Ovary (tissue), 7 donors: ENCODE measurements at regions not wholly inside any gene's neighbourhood (a gene's known extent, or its start where the extent isn't known, plus 50 kb on each side); places are given as distances from the start of the nearest gene placed in this dataset.

Source experiments
- DNase-seq, 5 donors: peaks; one replicate each; pipeline ENCODE4 v3.0.0-alpha.2; 2019 to 2020
- H3K27ac ChIP-seq, 2 donors: fragments of 200-600 bp; one replicate each; pipeline versions ENCODE4 v1.5.1 to v1.8.0; 2019 to 2022
- H3K27me3 ChIP-seq: fragments of 200-600 bp; one replicate; pipeline ENCODE4 v1.8.0; 2022
- H3K36me3 ChIP-seq: fragments of 200-600 bp; sonication (generic); one replicate; pipeline ENCODE4 v1.5.1; 2019
- H3K4me1 ChIP-seq: one replicate; pipeline ENCODE4 v1.8.1; 2013; ENCODE audit warnings: mild to moderate bottlenecking, moderate library complexity; ENCODE audit not compliant: insufficient read depth
- H3K4me3 ChIP-seq: fragments of 200-600 bp; sonication (generic); one replicate; pipeline ENCODE4 v1.5.1; 2017
- H3K9me3 ChIP-seq, 2 donors: fragments of 200-600 bp in 1 of 2; sonication (generic) in 1 of 2; one replicate each; pipeline versions ENCODE4 v1.5.1 to v1.8.1; 2013 to 2019; ENCODE audit warnings: mild to moderate bottlenecking in 1 of 2, moderate library complexity in 1 of 2
- EP300 ChIP-seq: sonication (generic); formaldehyde crosslinking; IDR thresholded peaks from one replicate; pipeline ENCODE4 v1.6.1; 2017; ENCODE audit warnings: antibody characterized with exemption
- POLR2A ChIP-seq: fragments of 450-650 bp; IDR thresholded peaks from one replicate; pipeline ENCODE4 v1.6.1; 2017; ENCODE audit warnings: antibody characterized with exemption, mild to moderate bottlenecking, moderate library complexity
- WGBS, 3 donors: extraction: QIAGEN DNeasy Blood & Tissue Kit in 1 of 3; methylation state at CpG; one replicate each; pipeline versions ENCODE4 v1.1.5 to v1.1.7; 2013 to 2017; 5-methylcytosine and 5-hydroxymethylcytosine counted together
- intact Hi-C, 4 donors: fragments of 100-400 bp; cut with DNase I; formaldehyde crosslinking; loops; one replicate each; pipeline versions ENCODE4 v1.11.0 to v1.15.1; 2022 to 2023
- TF ChIP-seq, protein P1 (sequence below), 3 donors: fragments of 450-650 bp in 2 of 3; fragments of 200-600 bp in 1 of 3; IDR thresholded peaks; one replicate each; pipeline versions ENCODE4 v1.5.1 to v1.8.0; 2016 to 2022; ENCODE audit warnings: antibody characterized with exemption in 3 of 3, mild to moderate bottlenecking in 1 of 3
- donor health status: DM: no; HTN: no; CAD: no; lungs with moderate emphysema.
- donor health status: DM: no; HTN: no; CAD: no.
- donor health status: Bipolar disorder and iron deficiency.
- donor health status: DM: no; HTN: no; CAD: no.
- donor health status: DM: yes; HTN: yes; CAD: no.

DNA sequence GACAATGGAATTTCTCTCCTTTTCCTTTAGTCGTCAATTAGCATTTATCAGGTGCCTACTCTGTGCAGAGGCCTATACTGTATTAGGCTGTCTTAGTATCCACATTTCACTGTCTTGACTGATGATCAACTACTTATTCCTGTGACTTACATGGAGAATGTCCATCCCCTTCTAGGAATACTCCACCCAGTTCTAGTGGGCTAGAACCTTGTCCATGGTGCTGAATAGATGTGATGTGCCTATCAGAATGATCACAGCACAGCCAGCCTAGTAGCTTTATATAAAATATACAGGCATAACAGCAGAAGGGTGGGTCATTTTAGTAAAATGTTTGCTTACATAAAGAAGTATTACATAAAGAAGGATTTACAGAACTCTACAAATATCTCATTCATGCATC lies 621.4 kb downstream of the PDCD6IP start:
- no peak for DNase-seq
- Histone ChIP-seq H3K27ac (no peak overlapping the region), H3K9me3 (no peaks in the 10 kb centered on the region), H3K36me3 (no peaks in the 10 kb centered on the region), H3K4me3 (no peak overlapping the region), H3K4me1 (no peaks in the 10 kb centered on the region), H3K27me3 (no peaks in the 10 kb centered on the region)
- intact Hi-C loops, result no loop called here
- no peak for TF ChIP-seq EP300
- TF ChIP-seq, protein P1, sequence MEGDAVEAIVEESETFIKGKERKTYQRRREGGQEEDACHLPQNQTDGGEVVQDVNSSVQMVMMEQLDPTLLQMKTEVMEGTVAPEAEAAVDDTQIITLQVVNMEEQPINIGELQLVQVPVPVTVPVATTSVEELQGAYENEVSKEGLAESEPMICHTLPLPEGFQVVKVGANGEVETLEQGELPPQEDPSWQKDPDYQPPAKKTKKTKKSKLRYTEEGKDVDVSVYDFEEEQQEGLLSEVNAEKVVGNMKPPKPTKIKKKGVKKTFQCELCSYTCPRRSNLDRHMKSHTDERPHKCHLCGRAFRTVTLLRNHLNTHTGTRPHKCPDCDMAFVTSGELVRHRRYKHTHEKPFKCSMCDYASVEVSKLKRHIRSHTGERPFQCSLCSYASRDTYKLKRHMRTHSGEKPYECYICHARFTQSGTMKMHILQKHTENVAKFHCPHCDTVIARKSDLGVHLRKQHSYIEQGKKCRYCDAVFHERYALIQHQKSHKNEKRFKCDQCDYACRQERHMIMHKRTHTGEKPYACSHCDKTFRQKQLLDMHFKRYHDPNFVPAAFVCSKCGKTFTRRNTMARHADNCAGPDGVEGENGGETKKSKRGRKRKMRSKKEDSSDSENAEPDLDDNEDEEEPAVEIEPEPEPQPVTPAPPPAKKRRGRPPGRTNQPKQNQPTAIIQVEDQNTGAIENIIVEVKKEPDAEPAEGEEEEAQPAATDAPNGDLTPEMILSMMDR (IDR thresholded peaks at IDR 0.05), result no peak
- TF ChIP-seq POLR2A, result no peak
- WGBS, 3 donors, result 0 to 82% (median 46%) methylated on average over 1 of the region's 1 CpG

DNA sequence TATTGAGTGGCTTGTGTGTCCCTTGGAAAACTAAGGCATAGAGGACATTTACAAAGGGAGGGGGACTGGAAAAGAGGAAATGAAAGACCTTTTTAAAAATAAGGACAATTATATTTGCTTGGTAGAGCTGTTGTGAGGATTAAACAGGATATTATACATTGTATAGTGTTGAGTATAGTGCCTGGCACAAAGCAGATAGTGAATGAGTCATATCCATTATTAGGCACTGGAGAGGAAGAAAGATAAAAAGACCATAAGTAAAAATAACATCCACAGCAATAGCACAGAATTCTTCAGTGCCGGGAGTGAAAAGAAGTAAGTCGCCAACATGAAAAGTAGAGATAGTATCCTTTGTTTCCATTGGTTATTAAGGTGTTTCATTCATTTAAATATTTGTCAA lies 623.3 kb downstream of the PDCD6IP start:
- 51 to 74% (median 72%) methylated on average over 2 of the region's 2 CpGs for WGBS, 3 donors
- Histone ChIP-seq H3K27ac (no peak overlapping the region), H3K27me3 (no peaks in the 10 kb centered on the region), H3K9me3 (no peaks in the 10 kb centered on the region), H3K4me3 (no peak overlapping the region), H3K4me1 (no peaks in the 10 kb centered on the region), H3K36me3 (no peaks in the 10 kb centered on the region)
- intact Hi-C loops, result no loop called here
- TF ChIP-seq EP300 (no peak), POLR2A (no peak)
- TF ChIP-seq, protein P1 (IDR thresholded peaks at IDR 0.05), result no peak
- no peak for DNase-seq

DNA sequence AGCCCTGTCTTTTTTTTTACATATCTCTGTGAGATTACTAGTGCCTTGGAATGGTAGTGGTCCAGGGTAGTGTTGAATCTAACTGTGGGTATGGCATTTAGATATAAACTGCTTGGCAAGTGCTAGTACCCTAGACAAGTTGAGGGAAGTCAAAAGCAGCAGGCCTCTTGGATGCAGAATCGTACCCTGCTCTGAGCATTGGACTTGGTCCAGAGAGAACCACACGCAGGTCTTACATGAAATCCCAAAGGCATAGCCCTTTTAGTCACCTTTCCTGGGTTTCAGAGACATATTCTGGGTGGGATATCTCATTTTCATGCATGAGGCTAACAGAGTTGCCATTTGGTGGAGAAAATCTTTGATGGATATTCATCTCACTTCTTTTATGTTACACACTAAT lies 641.4 kb downstream of the PDCD6IP start:
- no peaks in the 10 kb centered on the region for H3K4me1 ChIP-seq
- no peak overlapping the region for H3K4me3 ChIP-seq
- no peak overlapping the region for H3K27ac ChIP-seq
- no peak for TF ChIP-seq EP300
- TF ChIP-seq, protein P1 (IDR thresholded peaks at IDR 0.05), result no peak
- no peak for TF ChIP-seq POLR2A
- WGBS, 3 donors, result 71 to 76% (median 74%) methylated on average over 2 of the region's 2 CpGs
- DNase-seq, result no peak
- no peaks in the 10 kb centered on the region for H3K27me3 ChIP-seq
- intact Hi-C loops, result no loop called here
- no peaks in the 10 kb centered on the region for H3K36me3 ChIP-seq
- H3K9me3 ChIP-seq, result no peaks in the 10 kb centered on the region

DNA sequence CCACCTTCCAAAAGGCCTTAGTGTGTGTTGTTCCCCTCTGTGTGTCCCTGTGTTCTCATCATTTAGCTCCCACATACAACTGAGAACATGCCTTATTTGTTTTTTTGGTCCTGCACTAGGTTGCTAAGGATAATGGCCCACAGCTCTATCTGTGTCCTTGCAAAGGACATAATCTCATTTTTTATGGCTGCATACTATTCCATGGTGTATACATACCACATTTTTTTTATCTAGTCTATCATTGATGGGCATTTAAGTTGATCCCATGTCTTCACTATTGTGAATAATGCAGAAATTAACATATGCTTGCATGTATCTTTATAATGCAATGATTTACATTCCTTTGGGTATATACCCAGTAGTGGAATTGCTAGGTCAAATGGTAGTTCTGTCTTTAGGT lies 645.7 kb downstream of the PDCD6IP start:
- TF ChIP-seq, protein P1 (IDR thresholded peaks at IDR 0.05), result no peak
- TF ChIP-seq EP300 (no peak), POLR2A (no peak)
- no peak overlapping the region for H3K4me3 ChIP-seq
- no peak for DNase-seq
- no peak overlapping the region for H3K27ac ChIP-seq
- no peaks in the 10 kb centered on the region for H3K27me3 ChIP-seq
- intact Hi-C loops, result no loop called here
- H3K4me1 ChIP-seq, result no peaks in the 10 kb centered on the region
- H3K9me3 ChIP-seq, result no peaks in the 10 kb centered on the region
- H3K36me3 ChIP-seq, result no peaks in the 10 kb centered on the region

DNA sequence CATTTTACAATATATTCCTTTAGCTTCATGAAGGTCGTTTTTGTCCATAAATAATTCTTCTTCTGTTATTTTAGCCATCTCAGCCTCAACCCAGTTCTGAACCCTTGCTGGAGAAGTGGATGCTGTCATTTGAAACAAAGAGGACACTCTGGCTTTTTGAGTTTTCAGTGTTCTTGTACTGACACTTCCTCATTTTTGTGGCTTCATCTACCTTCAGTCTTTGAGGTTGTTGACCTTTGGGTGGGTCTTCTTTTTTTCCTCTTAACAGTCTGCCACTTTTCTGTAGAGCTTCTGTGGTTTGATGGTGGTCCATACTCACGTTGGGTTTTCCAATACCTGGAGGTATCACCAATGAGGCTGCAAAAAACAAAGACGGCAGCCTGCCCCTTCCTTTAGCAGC lies 650.9 kb downstream of the PDCD6IP start:
- Histone ChIP-seq H3K9me3 (no peaks in the 10 kb centered on the region), H3K27me3 (no peaks in the 10 kb centered on the region), H3K27ac (no peak overlapping the region), H3K4me3 (no peak overlapping the region), H3K36me3 (no peaks in the 10 kb centered on the region), H3K4me1 (no peaks in the 10 kb centered on the region)
- intact Hi-C loops, result no loop called here
- no peak for TF ChIP-seq EP300
- no peak for TF ChIP-seq POLR2A
- 52 to 61% (median 61%) methylated on average over 3 of the region's 3 CpGs for WGBS, 3 donors
- no peak for DNase-seq
